Limb (tissue), 2 donors: ENCODE measurements at regions not wholly inside any gene's neighbourhood (a gene's known extent, or its start where the extent isn't known, plus 50 kb on each side); places are given as distances from the start of the nearest gene placed in this dataset.

ENCODE experiments used
- DNase-seq, 2 donors: peaks; one replicate each; pipeline ENCODE4 v3.0.0-alpha.2; 2016; ENCODE audit errors: extremely low spot score in 2 of 2

GRCh38 chr9:13054389-13054788, 225.1 kb downstream of the MPDZ start:
- DNase-seq = no peak
